Neutrophil (primary cell): ENCODE measurements at regions not wholly inside any gene's neighbourhood (a gene's known extent, or its start where the extent isn't known, plus 50 kb on each side); places are given as distances from the start of the nearest gene placed in this dataset.

Source experiments
- H3K27ac ChIP-seq: fragments of 200-600 bp; sonication (generic); 2 replicates; pipeline ENCODE4 v1.5.1; 2016; ENCODE audit warnings: mild to moderate bottlenecking, moderate library complexity
- H3K27me3 ChIP-seq: fragments of 200-600 bp; sonication (generic); 2 replicates; pipeline ENCODE4 v1.6.0; 2016; ENCODE audit warnings: mild to moderate bottlenecking
- H3K36me3 ChIP-seq: fragments of 200-600 bp; sonication (generic); 2 replicates; pipeline ENCODE4 v1.5.1; 2017
- H3K4me1 ChIP-seq, 2 experiments: fragments of 200-600 bp in 1 of 2; sonication (generic) in 1 of 2; 1 replicate in 1 of 2; 2 replicates in 1 of 2; pipeline versions ENCODE4 v1.5.1 to v1.6.1; 2013 to 2016; ENCODE audit warnings: low read depth in 1 of 2, low read length in 1 of 2, mild to moderate bottlenecking in 1 of 2, moderate library complexity in 1 of 2; ENCODE audit not compliant: control insufficient read depth in 1 of 2, insufficient read depth in 1 of 2
- H3K4me3 ChIP-seq, 2 experiments: fragments of 200-600 bp in 1 of 2; sonication (generic) in 1 of 2; 1 replicate in 1 of 2; 2 replicates in 1 of 2; pipeline ENCODE4 v1.5.1; 2013 to 2016; ENCODE audit warnings: low read depth in 1 of 2, low read length in 1 of 2, mild to moderate bottlenecking in 1 of 2, moderate library complexity in 1 of 2
- H3K9me3 ChIP-seq: fragments of 200-600 bp; sonication (generic); 2 replicates; pipeline ENCODE4 v1.5.1; 2016
- TF ChIP-seq, protein P1 (sequence below): fragments of 200-600 bp; sonication (generic); IDR thresholded peaks from 2 replicates; pipeline ENCODE4 v1.5.1; 2016; ENCODE audit warnings: antibody characterized with exemption

DNA sequence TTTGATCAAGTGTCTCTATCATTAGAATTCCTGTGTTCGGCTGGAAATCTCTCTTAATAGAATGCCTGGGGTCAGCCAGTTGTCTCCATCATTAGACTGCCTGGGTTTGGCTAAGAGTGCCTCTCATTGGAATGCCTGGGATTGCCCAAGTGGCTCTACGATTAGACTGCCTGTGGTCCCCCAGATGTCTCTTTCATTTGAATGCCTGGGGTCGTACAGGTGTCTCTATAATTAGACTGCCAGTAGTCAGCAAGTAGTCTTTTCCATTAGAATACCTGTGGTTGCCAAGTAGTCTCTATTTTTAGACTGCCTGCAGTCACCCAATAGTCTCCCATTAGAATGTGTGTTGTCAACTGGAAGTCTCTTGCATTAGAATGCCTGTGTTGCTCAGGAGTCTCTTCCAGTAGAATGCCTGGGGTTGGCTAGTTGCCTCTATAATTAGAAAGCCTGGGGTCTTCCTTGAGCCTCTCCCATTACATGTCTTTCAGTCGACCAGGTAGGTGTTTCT, 1523.2 kb downstream of the UQCRFS1 start:
- Histone ChIP-seq H3K9me3 (no peaks in the 10 kb centered on the region), H3K27ac (no peak overlapping the region), H3K4me1 (no peaks in the 10 kb centered on the region), H3K27me3 (no peaks in the 10 kb centered on the region), H3K36me3 (no peaks in the 10 kb centered on the region), H3K4me3 (no peak overlapping the region)
- TF ChIP-seq, protein P1, sequence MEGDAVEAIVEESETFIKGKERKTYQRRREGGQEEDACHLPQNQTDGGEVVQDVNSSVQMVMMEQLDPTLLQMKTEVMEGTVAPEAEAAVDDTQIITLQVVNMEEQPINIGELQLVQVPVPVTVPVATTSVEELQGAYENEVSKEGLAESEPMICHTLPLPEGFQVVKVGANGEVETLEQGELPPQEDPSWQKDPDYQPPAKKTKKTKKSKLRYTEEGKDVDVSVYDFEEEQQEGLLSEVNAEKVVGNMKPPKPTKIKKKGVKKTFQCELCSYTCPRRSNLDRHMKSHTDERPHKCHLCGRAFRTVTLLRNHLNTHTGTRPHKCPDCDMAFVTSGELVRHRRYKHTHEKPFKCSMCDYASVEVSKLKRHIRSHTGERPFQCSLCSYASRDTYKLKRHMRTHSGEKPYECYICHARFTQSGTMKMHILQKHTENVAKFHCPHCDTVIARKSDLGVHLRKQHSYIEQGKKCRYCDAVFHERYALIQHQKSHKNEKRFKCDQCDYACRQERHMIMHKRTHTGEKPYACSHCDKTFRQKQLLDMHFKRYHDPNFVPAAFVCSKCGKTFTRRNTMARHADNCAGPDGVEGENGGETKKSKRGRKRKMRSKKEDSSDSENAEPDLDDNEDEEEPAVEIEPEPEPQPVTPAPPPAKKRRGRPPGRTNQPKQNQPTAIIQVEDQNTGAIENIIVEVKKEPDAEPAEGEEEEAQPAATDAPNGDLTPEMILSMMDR: no peak

DNA sequence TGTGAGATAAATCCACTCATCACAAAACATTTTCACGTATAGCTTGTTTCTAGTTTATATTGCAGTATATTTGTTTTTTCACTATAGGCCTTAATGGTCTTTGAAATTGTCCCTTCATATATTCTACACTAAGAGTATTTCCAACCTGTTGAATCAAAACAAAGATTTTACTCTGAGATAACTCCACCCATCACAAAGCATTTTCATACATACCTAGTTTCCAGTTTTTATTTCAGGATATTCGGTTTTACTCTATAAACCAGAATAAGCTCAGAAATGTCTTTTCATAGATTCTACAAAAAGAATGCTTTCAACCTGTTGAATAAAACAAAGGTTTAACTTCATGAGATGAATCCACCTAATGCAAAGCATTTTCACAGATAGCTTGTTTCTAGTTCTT, 1528.7 kb downstream of the UQCRFS1 start:
- no peak overlapping the region for H3K27ac ChIP-seq
- TF ChIP-seq, protein P1: no peak
- no peaks in the 10 kb centered on the region for H3K27me3 ChIP-seq
- H3K4me1 ChIP-seq: no peaks in the 10 kb centered on the region
- no peaks in the 10 kb centered on the region for H3K9me3 ChIP-seq
- H3K4me3 ChIP-seq: no peak overlapping the region
- no peaks in the 10 kb centered on the region for H3K36me3 ChIP-seq

DNA sequence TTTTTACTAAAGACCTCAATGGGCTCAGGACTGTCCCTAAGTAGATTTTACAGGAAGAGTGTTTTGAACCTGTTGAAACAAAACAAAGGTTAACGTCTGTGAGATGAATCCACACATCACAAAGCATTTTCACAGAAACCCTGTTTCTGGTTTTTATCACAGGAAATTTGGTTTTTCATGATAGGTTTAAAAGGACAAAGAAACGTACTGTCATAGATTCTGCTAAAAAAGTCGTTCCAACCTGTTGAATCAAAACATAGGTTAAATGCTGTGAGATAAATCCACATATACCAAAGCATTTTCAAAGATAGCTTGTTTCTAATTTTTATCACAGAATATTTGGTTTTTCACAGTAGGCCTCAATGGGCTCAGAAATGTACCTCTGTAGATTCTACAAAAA, 1531.0 kb downstream of the UQCRFS1 start:
- no peaks in the 10 kb centered on the region for H3K36me3 ChIP-seq
- TF ChIP-seq, protein P1: no peak
- H3K4me3 ChIP-seq: no peak overlapping the region
- H3K4me1 ChIP-seq: no peaks in the 10 kb centered on the region
- no peaks in the 10 kb centered on the region for H3K9me3 ChIP-seq
- H3K27me3 ChIP-seq: no peaks in the 10 kb centered on the region
- H3K27ac ChIP-seq: no peak overlapping the region

DNA sequence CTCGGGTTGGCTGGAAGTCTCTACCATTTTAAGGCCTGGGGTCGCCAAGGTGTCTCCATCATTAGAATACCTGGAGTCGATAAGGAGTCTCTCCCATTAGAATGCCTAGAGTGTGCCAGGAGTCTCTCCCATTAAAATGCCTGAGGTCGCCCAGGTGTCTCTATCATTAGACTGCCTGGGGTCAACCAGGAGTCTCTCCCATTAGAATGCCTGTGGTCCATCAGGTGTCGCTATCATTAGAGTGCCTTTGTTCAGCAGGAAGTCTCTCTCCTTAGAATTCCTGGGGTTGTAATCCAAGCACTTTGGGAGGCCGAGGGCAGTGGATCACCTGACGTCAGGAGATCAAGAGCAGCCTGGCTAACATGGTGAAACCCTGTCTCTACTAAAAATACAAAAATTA, 1533.0 kb downstream of the UQCRFS1 start:
- no peak overlapping the region for H3K4me3 ChIP-seq
- no peaks in the 10 kb centered on the region for H3K9me3 ChIP-seq
- no peak overlapping the region for H3K27ac ChIP-seq
- no peaks in the 10 kb centered on the region for H3K36me3 ChIP-seq
- TF ChIP-seq, protein P1: no peak
- H3K4me1 ChIP-seq: no peaks in the 10 kb centered on the region
- H3K27me3 ChIP-seq: no peaks in the 10 kb centered on the region

DNA sequence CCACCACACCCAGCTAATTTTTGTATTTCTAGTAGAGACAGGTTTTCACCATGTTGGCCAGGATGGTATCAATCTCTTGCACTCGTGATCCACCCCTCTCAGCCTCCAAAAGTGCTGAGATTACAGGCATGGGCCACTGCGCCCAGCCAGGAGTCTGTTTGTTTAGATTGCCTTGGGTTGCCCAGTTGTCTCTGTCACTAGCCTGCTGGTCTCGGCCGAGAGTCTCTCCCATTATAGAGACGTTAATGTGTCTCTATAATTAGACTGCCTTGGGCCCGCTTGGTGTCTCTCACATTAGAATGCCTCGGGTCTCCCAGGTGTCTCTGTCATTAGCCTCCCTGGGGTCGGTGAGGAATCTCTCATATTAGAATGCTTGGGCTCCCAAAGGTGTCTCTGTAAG, 1533.6 kb downstream of the UQCRFS1 start:
- TF ChIP-seq, protein P1: no peak
- H3K27ac ChIP-seq: no peak overlapping the region
- H3K36me3 ChIP-seq: no peaks in the 10 kb centered on the region
- H3K4me1 ChIP-seq: no peaks in the 10 kb centered on the region
- no peaks in the 10 kb centered on the region for H3K27me3 ChIP-seq
- H3K9me3 ChIP-seq: no peaks in the 10 kb centered on the region
- no peak overlapping the region for H3K4me3 ChIP-seq

DNA sequence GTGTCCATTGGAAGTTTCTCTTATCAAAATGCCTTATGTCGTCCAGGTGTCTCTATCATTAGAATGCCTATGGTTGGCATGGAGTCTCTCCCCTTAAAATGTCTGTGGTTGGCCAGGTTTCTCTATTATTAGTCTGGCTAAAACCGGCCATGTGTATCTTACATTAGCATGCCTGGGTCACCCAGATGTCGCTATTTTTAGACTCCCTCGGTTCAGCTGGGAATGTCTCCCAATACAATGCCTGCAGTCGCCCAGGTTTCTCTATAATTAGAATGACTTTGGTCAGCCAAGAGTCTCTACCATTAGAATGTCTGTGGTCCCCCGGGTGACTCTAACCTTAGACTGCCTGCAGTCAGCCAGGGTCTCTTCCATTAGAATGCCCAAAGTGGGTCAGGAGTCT, 1536.1 kb downstream of the UQCRFS1 start:
- Histone ChIP-seq H3K27ac (no peak overlapping the region), H3K9me3 (no peaks in the 10 kb centered on the region), H3K27me3 (no peaks in the 10 kb centered on the region), H3K4me1 (no peaks in the 10 kb centered on the region), H3K4me3 (no peak overlapping the region), H3K36me3 (no peaks in the 10 kb centered on the region)
- TF ChIP-seq, protein P1: no peak
